OCI-M1 (cell line): ENCODE measurements at regions not wholly inside any gene's neighbourhood (a gene's known extent, or its start where the extent isn't known, plus 50 kb on each side); places are given as distances from the start of the nearest gene placed in this dataset.

Experiments
- DNase-seq: peaks from one replicate; lab custom pipeline; 2025; lab: John Stamatoyannopoulos, UW

- no peak for DNase-seq
Observed at GRCh38 chr7:121810831-121811672, 61.9 kb upstream of the PTPRZ1 start.

GRCh38 chr7:121807078-121807477 is 65.9 kb upstream of the PTPRZ1 start:
- no peak for DNase-seq

GRCh38 chr7:121803039-121803438 is 69.9 kb upstream of the PTPRZ1 start:
- DNase-seq = no peak

- DNase-seq = no peak
Observed at GRCh38 chr7:121800916-121801675, 71.9 kb upstream of the PTPRZ1 start.

- no peak for DNase-seq
Observed at GRCh38 chr7:121798896-121799295, 74.1 kb upstream of the PTPRZ1 start.

- DNase-seq = no peak
Observed at GRCh38 chr7:121798453-121798840, 74.5 kb upstream of the PTPRZ1 start.

- no peak for DNase-seq
Observed at GRCh38 chr7:121797657-121798452, 75.1 kb upstream of the PTPRZ1 start.

- no peak for DNase-seq
Observed at GRCh38 chr7:121796936-121797656, 75.9 kb upstream of the PTPRZ1 start.

GRCh38 chr7:121796381-121796780 is 76.6 kb upstream of the PTPRZ1 start:
- DNase-seq = no peak

- no peak for DNase-seq
Observed at GRCh38 chr7:121795736-121796135, 77.2 kb upstream of the PTPRZ1 start.

GRCh38 chr7:121793716-121794115 is 79.2 kb upstream of the PTPRZ1 start:
- DNase-seq = no peak

- no peak for DNase-seq
Observed at GRCh38 chr7:121777672-121778071, 95.3 kb upstream of the PTPRZ1 start.

GRCh38 chr7:121774563-121774962 is 98.4 kb upstream of the PTPRZ1 start:
- DNase-seq = no peak

GRCh38 chr7:121766676-121767075 is 106.3 kb upstream of the PTPRZ1 start:
- no peak for DNase-seq

GRCh38 chr7:121761399-121761798 is 111.6 kb upstream of the PTPRZ1 start:
- DNase-seq = no peak

- DNase-seq = no peak
Observed at GRCh38 chr7:121755818-121756552, 117.0 kb upstream of the PTPRZ1 start.

GRCh38 chr7:121755286-121755685 is 117.7 kb upstream of the PTPRZ1 start:
- peak; percentile 3 for DNase-seq

GRCh38 chr7:121753944-121754343 is 119.0 kb upstream of the PTPRZ1 start:
- DNase-seq = no peak

GRCh38 chr7:121752706-121753105 is 120.3 kb upstream of the PTPRZ1 start:
- peak; percentile 8 for DNase-seq

- no peak for DNase-seq
Observed at GRCh38 chr7:121748546-121748945, 124.4 kb upstream of the PTPRZ1 start.

- DNase-seq = no peak
Observed at GRCh38 chr7:121745856-121746255, 127.1 kb upstream of the PTPRZ1 start.
